NB4 (cell line): ENCODE measurements at regions not wholly inside any gene's neighbourhood (a gene's known extent, or its start where the extent isn't known, plus 50 kb on each side); places are given as distances from the start of the nearest gene placed in this dataset.
"Not testable (repeated sequence)": the region's sequence is repeated elsewhere in the genome, so short reads cannot be mapped to it uniquely, and the experiment has no call there.

Experiments
- DNase-seq: peaks from one replicate; pipeline ENCODE4 v3.0.0; 2010; ENCODE audit warnings: low read depth
- H3K4me3 ChIP-seq: one replicate; pipeline ENCODE4 v1.5.1; 2011; ENCODE audit warnings: mild to moderate bottlenecking, low read depth, low read length, moderate library complexity
- CTCF ChIP-seq: IDR thresholded peaks from one replicate; pipeline ENCODE4 v1.5.1; 2012; ENCODE audit warnings: low read depth, low read length
- MAX ChIP-seq: IDR thresholded peaks from 2 replicates; pipeline ENCODE4 v1.6.1; 2011; ENCODE audit warnings: low read depth, low read length
- MYC ChIP-seq: IDR thresholded peaks from 2 replicates; pipeline ENCODE4 v1.6.1; 2011; ENCODE audit warnings: low read depth, low read length
- POLR2A ChIP-seq: IDR thresholded peaks from 2 replicates; pipeline ENCODE4 v1.6.1; 2011; ENCODE audit warnings: mild to moderate bottlenecking; ENCODE audit not compliant: insufficient read length; ENCODE audit errors: extremely low read depth

- DNase-seq: no peak
- H3K4me3 ChIP-seq: no peak overlapping the region
- TF ChIP-seq MAX (no peak), POLR2A (no peak), MYC (no peak), CTCF (no peak)
These were observed 78.6 kb upstream of the MITF start for GRCh38 chr3:69660631-69661030.

- no peak for DNase-seq
- TF ChIP-seq MYC (no peak), CTCF (no peak), MAX (no peak), POLR2A (no peak)
- H3K4me3 ChIP-seq: no peak overlapping the region
These were observed 79.9 kb upstream of the MITF start for GRCh38 chr3:69659180-69659910.

GRCh38 chr3:69658514-69659140 is 80.6 kb upstream of the MITF start:
- TF ChIP-seq CTCF (no peak), MYC (no peak), POLR2A (no peak), MAX (no peak)
- no peak for DNase-seq
- no peak overlapping the region for H3K4me3 ChIP-seq

GRCh38 chr3:69657030-69657429 is 82.2 kb upstream of the MITF start:
- H3K4me3 ChIP-seq, DNase-seq: not testable (repeated sequence)

GRCh38 chr3:69651765-69652164 is 87.5 kb upstream of the MITF start:
- no peak for DNase-seq
- no peak for TF ChIP-seq POLR2A
- TF ChIP-seq MAX: no peak
- no peak for TF ChIP-seq MYC
- H3K4me3 ChIP-seq: no peak overlapping the region

GRCh38 chr3:69650066-69650419 is 89.2 kb upstream of the MITF start:
- H3K4me3 ChIP-seq: no peak overlapping the region
- no peak for DNase-seq
- no peak for TF ChIP-seq CTCF
- TF ChIP-seq MAX: no peak
- TF ChIP-seq MYC: no peak
